OCI-LY7 (cell line): ENCODE measurements at regions not wholly inside any gene's neighbourhood (a gene's known extent, or its start where the extent isn't known, plus 50 kb on each side); places are given as distances from the start of the nearest gene placed in this dataset.

ENCODE experiments used
- BruUV-seq: library from RNA; stranded (reverse); fragments of 400-500 nt; replicated peaks from 2 replicates; lab custom pipeline; 2021; lab: Mats Ljungman, UMichigan
- CTCF ChIA-PET: fragments of 300-600 bp; sonication (Branson Sonifier 250); formaldehyde crosslinking; loops from one replicate; lab custom pipeline; 2022; ENCODE audit warnings: antibody characterized with exemption; ENCODE audit not compliant: unreplicated experiment; lab: Charles Lee
- POLR2A ChIA-PET: fragments of 300-600 bp; sonication (Branson Sonifier 250); formaldehyde crosslinking; loops from one replicate; lab custom pipeline; 2022; ENCODE audit warnings: antibody characterized with exemption; lab: Charles Lee
- DNase-seq: peaks from one replicate; pipeline ENCODE4 v3.0.0-alpha.2; 2015; ENCODE audit warnings: low spot score
- H2AFZ ChIP-seq: fragments of 200-600 bp; sonication (generic), shearing (Covaris generic); 2 replicates; pipeline ENCODE4 v1.6.1; 2014; ENCODE audit warnings: mild to moderate bottlenecking, antibody characterized with exemption, low read length, moderate library complexity
- H3K27ac ChIP-seq: fragments of 200-600 bp; sonication (generic); 2 replicates; pipeline ENCODE4 v1.5.1; 2014; ENCODE audit warnings: mixed run types, low read depth, mild to moderate bottlenecking, moderate library complexity, low read length, inconsistent platforms; ENCODE audit not compliant: poor library complexity, severe bottlenecking
- H3K36me3 ChIP-seq: fragments of 200-600 bp; sonication (generic); 2 replicates; pipeline ENCODE4 v1.6.1; 2014; ENCODE audit warnings: mild to moderate bottlenecking, antibody characterized with exemption, low read length, moderate library complexity, mixed read lengths; ENCODE audit not compliant: insufficient read depth
- H3K4me1 ChIP-seq: fragments of 200-600 bp; sonication (generic); 2 replicates; pipeline ENCODE4 v1.5.1; 2014; ENCODE audit warnings: mild to moderate bottlenecking, low read length; ENCODE audit not compliant: insufficient read depth, poor library complexity, severe bottlenecking
- H3K4me2 ChIP-seq: fragments of 200-600 bp; sonication (generic); 2 replicates; pipeline ENCODE4 v1.6.1; 2014; ENCODE audit warnings: mild to moderate bottlenecking, low read length
- H3K4me3 ChIP-seq: fragments of 200-600 bp; sonication (generic); 2 replicates; pipeline ENCODE4 v1.5.1; 2014; ENCODE audit warnings: mild to moderate bottlenecking, low read depth, low read length; ENCODE audit not compliant: poor library complexity, severe bottlenecking
- H3K79me2 ChIP-seq: fragments of 200-600 bp; sonication (generic); 2 replicates; pipeline ENCODE4 v1.6.1; 2016; ENCODE audit warnings: low read depth, mild to moderate bottlenecking, low read length, moderate library complexity, mixed read lengths; ENCODE audit not compliant: insufficient read depth
- H3K9me2 ChIP-seq: fragments of 200-600 bp; sonication (generic); 2 replicates; pipeline ENCODE4 v1.6.1; 2016; ENCODE audit warnings: mild to moderate bottlenecking, low read length, mixed read lengths; ENCODE audit not compliant: insufficient read depth
- H3K9me3 ChIP-seq: fragments of 200-600 bp; sonication (generic); 2 replicates; pipeline ENCODE4 v1.6.1; 2014; ENCODE audit warnings: mild to moderate bottlenecking, mixed run types, low read length, mixed read lengths
- H4K20me1 ChIP-seq: fragments of 200-600 bp; sonication (generic); 2 replicates; pipeline ENCODE4 v1.6.1; 2014; ENCODE audit warnings: mild to moderate bottlenecking, antibody characterized with exemption, low read length, moderate library complexity, mixed read lengths; ENCODE audit not compliant: insufficient read depth
- EZH2phosphoT487 ChIP-seq: fragments of 200-600 bp; sonication (generic); IDR thresholded peaks from 2 replicates; pipeline ENCODE4 v1.6.1; 2018; ENCODE audit warnings: low read depth, borderline replicate concordance, mild to moderate bottlenecking, mixed run types, antibody characterized with exemption, low read length, moderate library complexity, mixed read lengths
- intact Hi-C: fragments of 100-400 bp; cut with micrococcal nuclease; formaldehyde crosslinking; loops from one replicate; pipeline ENCODE4 v1.10.0; 2022; ENCODE audit not compliant: unreplicated experiment
- TF ChIP-seq, protein P1 (sequence below): fragments of 200-600 bp; sonication (generic); conservative IDR thresholded peaks from 2 replicates; pipeline ENCODE4 v1.5.1; 2014; ENCODE audit warnings: mild to moderate bottlenecking, antibody characterized with exemption, low read length, moderate library complexity, mixed read lengths

DNA sequence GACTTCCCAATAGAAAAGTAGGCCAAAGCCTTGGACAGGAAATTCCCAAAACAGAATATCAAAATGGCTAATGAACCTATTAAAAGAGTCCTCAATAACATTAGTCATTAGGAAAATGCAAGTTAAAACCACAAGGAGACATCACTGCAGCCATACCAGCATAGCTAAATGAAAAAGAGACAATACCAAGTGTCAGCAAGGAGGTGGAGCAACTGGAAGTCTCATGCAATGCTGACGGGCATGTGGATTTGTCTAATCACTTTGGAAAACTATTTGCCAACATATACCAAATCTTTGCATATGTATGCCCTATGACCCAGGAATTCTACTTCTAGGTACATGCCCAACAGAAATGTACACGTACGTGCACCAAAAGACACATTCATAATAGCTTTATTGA is 60.5 kb upstream of the PLEKHG3 start:
- Histone ChIP-seq H3K4me1 (no peaks in the 10 kb centered on the region), H3K4me3 (no peak overlapping the region), H3K27ac (no peak overlapping the region), H3K79me2 (no peaks in the 10 kb centered on the region), H4K20me1 (no peaks in the 10 kb centered on the region), H3K36me3 (no peaks in the 10 kb centered on the region), H2AFZ (no peak overlapping the region), H3K4me2 (no peak overlapping the region), H3K9me3 (no peaks in the 10 kb centered on the region), H3K9me2 (no peaks in the 10 kb centered on the region)
- intact Hi-C loops: no loop called here
- BruUV-seq: no TSS peak
- ChIA-PET CTCF (no interaction called here), POLR2A (interaction anchor here (1.0 kb wide), 1 partner anchor 248 kb away, joined by 3 read pairs; no protein-coding TSS in a partner anchor)
- TF ChIP-seq, protein P1, sequence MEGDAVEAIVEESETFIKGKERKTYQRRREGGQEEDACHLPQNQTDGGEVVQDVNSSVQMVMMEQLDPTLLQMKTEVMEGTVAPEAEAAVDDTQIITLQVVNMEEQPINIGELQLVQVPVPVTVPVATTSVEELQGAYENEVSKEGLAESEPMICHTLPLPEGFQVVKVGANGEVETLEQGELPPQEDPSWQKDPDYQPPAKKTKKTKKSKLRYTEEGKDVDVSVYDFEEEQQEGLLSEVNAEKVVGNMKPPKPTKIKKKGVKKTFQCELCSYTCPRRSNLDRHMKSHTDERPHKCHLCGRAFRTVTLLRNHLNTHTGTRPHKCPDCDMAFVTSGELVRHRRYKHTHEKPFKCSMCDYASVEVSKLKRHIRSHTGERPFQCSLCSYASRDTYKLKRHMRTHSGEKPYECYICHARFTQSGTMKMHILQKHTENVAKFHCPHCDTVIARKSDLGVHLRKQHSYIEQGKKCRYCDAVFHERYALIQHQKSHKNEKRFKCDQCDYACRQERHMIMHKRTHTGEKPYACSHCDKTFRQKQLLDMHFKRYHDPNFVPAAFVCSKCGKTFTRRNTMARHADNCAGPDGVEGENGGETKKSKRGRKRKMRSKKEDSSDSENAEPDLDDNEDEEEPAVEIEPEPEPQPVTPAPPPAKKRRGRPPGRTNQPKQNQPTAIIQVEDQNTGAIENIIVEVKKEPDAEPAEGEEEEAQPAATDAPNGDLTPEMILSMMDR: no peak
- TF ChIP-seq EZH2phosphoT487: no peak
- DNase-seq: no peak

DNA sequence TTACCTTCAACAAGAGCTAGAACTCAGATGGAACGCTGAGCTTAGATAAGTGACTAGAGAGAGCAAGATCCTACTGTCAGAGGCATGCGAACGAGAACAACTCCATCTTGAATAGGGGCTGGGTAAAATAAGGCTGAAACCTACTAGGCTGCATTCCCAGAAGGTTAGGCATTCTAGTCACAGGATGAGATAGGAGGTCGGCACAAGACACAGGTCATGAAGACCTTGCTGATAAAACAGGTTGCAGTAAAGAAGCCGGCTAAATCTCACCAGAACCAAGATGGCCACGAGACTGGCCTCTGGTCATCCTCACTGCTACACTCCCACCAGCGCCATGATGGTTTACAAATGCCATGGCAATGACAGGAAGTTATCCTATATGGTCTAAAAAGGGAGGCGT is 59.6 kb upstream of the PLEKHG3 start:
- no peaks in the 10 kb centered on the region for H3K36me3 ChIP-seq
- H3K27ac ChIP-seq: no peak overlapping the region
- TF ChIP-seq, protein P1: no peak
- no peak for TF ChIP-seq EZH2phosphoT487
- H3K9me2 ChIP-seq: no peaks in the 10 kb centered on the region
- no peak overlapping the region for H2AFZ ChIP-seq
- intact Hi-C loops: no loop called here
- no peaks in the 10 kb centered on the region for H3K9me3 ChIP-seq
- H3K4me1 ChIP-seq: no peaks in the 10 kb centered on the region
- no peak overlapping the region for H3K4me3 ChIP-seq
- H3K4me2 ChIP-seq: no peak overlapping the region
- POLR2A ChIA-PET: no interaction called here
- H3K79me2 ChIP-seq: no peaks in the 10 kb centered on the region
- no peak for DNase-seq
- H4K20me1 ChIP-seq: no peaks in the 10 kb centered on the region
- BruUV-seq: no TSS peak
- CTCF ChIA-PET: no interaction called here

DNA sequence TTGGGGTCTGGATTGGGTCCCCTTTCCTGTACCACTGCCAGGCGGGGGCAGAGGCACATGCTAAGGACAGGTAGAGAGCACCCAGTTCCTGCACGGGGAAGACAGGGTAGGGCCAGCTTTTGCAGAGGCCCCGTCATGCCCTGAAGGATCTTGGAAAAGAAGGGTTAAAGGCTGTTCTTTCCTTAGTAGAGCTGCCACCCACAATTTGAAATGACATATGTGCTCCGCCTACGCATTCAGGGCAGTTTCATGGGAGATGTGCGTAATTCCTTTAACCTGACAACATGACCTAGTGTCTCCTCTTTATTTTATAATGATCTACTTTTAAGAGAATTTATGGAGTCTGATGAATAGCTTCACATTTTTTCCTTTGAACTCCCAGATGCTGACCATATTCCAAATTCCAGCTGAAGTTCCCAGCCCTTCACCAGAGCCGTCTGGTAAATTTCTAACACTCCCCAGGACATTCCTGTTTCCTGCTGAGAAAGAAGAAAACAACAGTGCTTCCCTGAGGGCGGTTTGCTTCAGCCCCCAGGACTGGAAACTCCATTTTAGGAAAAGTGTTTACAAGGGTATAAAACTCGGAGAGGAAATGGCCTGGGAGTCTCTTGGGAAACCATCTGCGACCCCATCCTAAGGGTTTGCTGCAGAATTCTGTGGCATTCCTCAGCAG is 58.9 kb upstream of the PLEKHG3 start:
- POLR2A ChIA-PET: no interaction called here
- H3K36me3 ChIP-seq: no peaks in the 10 kb centered on the region
- intact Hi-C loops: no loop called here
- TF ChIP-seq EZH2phosphoT487: no peak
- TF ChIP-seq, protein P1: no peak
- CTCF ChIA-PET: no interaction called here
- no peaks in the 10 kb centered on the region for H4K20me1 ChIP-seq
- H3K4me3 ChIP-seq: no peak overlapping the region
- no peak overlapping the region for H3K27ac ChIP-seq
- no peaks in the 10 kb centered on the region for H3K79me2 ChIP-seq
- no TSS peak for BruUV-seq
- DNase-seq: no peak
- no peaks in the 10 kb centered on the region for H3K9me3 ChIP-seq
- H3K9me2 ChIP-seq: no peaks in the 10 kb centered on the region
- H2AFZ ChIP-seq: no peak overlapping the region
- no peak overlapping the region for H3K4me2 ChIP-seq
- no peaks in the 10 kb centered on the region for H3K4me1 ChIP-seq
